Activated CD4-positive, alpha-beta T cell treated with anti-CD3 and anti-CD28 coated beads, Interleukin-2, amount 10 ng/mL, durations not matched to agents 7 days and 5 days (primary cell): ENCODE measurements at regions not wholly inside any gene's neighbourhood (a gene's known extent, or its start where the extent isn't known, plus 50 kb on each side); places are given as distances from the start of the nearest gene placed in this dataset.
"Not testable (repeated sequence)": the region's sequence is repeated elsewhere in the genome, so short reads cannot be mapped to it uniquely, and the experiment has no call there.

Experiments used
- CTCF ChIA-PET: fragments of 350-600 bp; sonication (Branson Sonifier 250); formaldehyde crosslinking; loops from one replicate; lab custom pipeline; 2021; ENCODE audit warnings: antibody characterized with exemption; lab: Charles Lee
- POLR2A ChIA-PET: fragments of 350-600 bp; sonication (Branson Sonifier 250); formaldehyde crosslinking; loops from one replicate; lab custom pipeline; 2021; ENCODE audit warnings: antibody characterized with exemption; lab: Charles Lee
- DNase-seq: peaks from one replicate; pipeline ENCODE4 v3.0.0-alpha.2; 2020
- H3K27ac Mint-ChIP-seq: one replicate; pipeline ENCODE4 v1.8.0; 2021; ENCODE audit warnings: mild to moderate bottlenecking, moderate library complexity, mixed read lengths
- H3K27me3 Mint-ChIP-seq: one replicate; pipeline ENCODE4 v1.8.0; 2021; ENCODE audit warnings: mixed read lengths
- H3K36me3 Mint-ChIP-seq: one replicate; pipeline ENCODE4 v1.8.0; 2021; ENCODE audit warnings: low read depth, mixed read lengths
- H3K4me1 Mint-ChIP-seq: one replicate; pipeline ENCODE4 v1.8.0; 2021; ENCODE audit warnings: mixed read lengths
- H3K4me3 Mint-ChIP-seq: one replicate; pipeline ENCODE4 v1.8.0; 2021; ENCODE audit warnings: mild to moderate bottlenecking, moderate library complexity, mixed read lengths
- H3K9me3 Mint-ChIP-seq: one replicate; pipeline ENCODE4 v1.8.0; 2021; ENCODE audit warnings: mixed read lengths

DNA sequence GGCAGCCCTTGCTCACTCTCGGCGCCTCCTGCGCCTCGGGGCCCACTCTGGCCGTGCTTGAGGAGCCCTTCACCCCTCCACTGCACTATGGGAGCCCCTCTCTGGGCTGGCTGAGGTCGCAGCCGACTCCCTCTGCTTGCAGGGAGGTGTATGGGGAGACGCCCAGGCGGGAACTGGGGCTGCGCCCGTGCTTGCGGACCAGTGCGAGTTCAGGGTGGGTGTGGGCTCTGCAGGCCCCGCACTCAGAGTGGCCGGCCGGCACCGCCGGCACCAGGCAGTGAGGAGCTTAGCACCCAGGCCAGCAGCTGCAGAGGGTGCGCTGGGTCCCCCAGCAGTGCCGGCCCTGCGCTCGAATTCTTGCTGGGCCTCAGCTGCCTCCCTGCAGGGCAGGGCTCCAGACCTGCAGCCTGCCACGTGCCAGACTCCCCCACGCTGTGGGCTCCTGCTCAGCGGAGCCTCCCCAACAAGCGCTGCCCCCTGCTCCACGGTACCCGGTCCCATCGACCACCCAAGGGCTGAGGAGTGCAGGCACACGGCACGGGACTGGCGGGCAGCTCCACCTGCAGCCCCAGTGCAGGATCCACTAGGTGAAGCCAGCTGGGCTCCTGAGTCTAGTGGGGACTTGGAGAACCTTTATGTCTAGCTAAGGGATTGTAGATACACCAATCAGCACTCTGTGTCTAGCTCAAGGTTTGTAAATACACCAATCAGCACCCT, 54.0 kb upstream of the WWC2 start:
- DNase-seq, POLR2A ChIA-PET, H3K27ac Mint-ChIP-seq, H3K9me3 Mint-ChIP-seq, H3K4me3 Mint-ChIP-seq, H3K4me1 Mint-ChIP-seq, H3K36me3 Mint-ChIP-seq, H3K27me3 Mint-ChIP-seq: not testable (repeated sequence)
- CTCF ChIA-PET, result interaction anchor here (0.6 kb wide), 1 partner anchor 114 kb away, joined by 3 read pairs; no protein-coding TSS in a partner anchor

DNA sequence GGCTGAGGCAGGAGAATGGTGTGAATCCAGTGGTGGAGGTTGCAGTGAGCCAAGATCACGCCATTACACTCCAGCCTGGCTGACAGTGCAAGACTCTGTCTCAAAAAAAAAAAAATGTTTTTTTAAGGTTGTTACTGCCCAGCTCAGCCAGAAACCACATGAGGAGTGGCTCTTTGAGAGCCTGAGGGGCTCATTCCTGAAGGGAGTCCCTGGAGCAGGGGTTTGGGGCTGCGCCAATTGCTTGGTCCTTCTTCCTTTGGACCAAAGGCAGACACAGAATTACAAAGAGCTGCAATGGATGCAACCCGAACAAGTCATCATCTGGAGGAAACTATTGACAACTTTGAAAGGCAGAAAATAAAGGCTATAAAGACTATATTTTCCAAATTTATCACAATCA, 60.6 kb upstream of the WWC2 start:
- ChIA-PET CTCF (interaction anchor here (0.6 kb wide), 1 partner anchor 336 kb away, joined by 4 read pairs; no protein-coding TSS in a partner anchor), POLR2A (no interaction called here)
- H3K36me3 Mint-ChIP-seq, result no peaks in the 10 kb centered on the region
- peaks cover 2% of the 10 kb centered on the region for H3K27me3 Mint-ChIP-seq
- no peak for DNase-seq
- H3K4me1 Mint-ChIP-seq, result no peaks in the 10 kb centered on the region
- no peaks in the 10 kb centered on the region for H3K9me3 Mint-ChIP-seq
- no peak overlapping the region for H3K27ac Mint-ChIP-seq
- no peak overlapping the region for H3K4me3 Mint-ChIP-seq

DNA sequence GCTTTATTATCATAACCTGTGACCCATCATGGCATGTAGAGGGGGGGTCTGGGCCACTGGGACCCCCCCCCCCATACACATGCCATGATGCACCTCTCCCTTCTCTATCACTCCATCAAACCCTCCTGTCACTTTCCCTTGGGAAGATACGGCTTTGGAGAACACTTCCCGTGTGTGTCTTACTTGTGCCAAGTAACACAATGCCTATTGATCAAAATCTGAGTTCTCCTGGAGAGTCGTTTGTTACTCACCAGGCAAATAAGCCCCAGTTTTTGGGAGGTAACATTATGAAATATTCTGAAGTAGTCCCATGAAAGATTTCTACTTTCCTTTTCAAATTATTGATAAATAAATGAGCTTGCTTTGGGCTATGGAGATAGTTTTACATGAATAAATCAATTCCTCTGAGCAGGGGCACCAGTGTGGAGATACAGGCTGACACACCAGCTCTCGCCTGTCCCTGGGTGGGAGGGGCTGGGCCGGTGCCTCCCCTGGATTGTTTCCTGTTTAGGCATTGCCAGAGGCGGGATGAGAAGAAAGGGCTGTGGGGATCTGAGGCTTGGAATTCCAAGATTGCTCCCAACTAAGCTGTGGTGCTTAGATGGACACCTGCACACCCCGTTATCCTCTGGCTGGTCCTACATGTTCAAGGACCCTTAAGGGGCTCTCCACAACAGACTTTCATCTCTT, 63.2 kb upstream of the WWC2 start:
- H3K27ac Mint-ChIP-seq, result no peak overlapping the region
- H3K36me3 Mint-ChIP-seq, result no peaks in the 10 kb centered on the region
- CTCF ChIA-PET, result interaction anchor here (0.5 kb wide), 1 partner anchor 1554 kb away, joined by 3 read pairs; no protein-coding TSS in a partner anchor
- no peaks in the 10 kb centered on the region for H3K4me1 Mint-ChIP-seq
- POLR2A ChIA-PET, result no interaction called here
- no peaks in the 10 kb centered on the region for H3K9me3 Mint-ChIP-seq
- H3K4me3 Mint-ChIP-seq, result no peak overlapping the region
- DNase-seq, result no peak
- peaks cover 2% of the 10 kb centered on the region for H3K27me3 Mint-ChIP-seq

DNA sequence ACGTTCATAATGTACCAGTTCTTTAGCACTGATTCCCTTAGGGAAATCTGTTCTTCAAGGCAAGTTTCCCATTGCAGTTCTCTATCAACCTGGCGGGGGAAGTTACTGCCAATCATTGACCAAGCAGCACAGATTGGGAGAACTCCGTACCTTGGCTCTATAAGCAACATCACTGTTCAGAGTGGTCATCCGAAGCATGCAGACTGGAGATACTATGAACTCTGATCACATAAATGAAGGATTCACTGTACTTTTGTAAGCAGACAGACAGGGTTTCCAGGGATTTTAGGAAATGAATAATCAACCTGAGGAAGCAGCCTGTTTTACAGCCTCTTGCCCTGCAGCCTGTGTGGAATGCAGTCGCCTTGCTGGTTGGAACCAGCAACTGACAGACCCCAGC, 63.8 kb upstream of the WWC2 start:
- no peak for DNase-seq
- Mint-ChIP-seq H3K4me1 (no peaks in the 10 kb centered on the region), H3K9me3 (no peaks in the 10 kb centered on the region), H3K36me3 (no peaks in the 10 kb centered on the region), H3K27me3 (peaks cover 2% of the 10 kb centered on the region), H3K27ac (no peak overlapping the region), H3K4me3 (no peak overlapping the region)
- CTCF ChIA-PET, result interaction anchor here (0.5 kb wide), 1 partner anchor 1555 kb away, joined by 3 read pairs; no protein-coding TSS in a partner anchor
- POLR2A ChIA-PET, result no interaction called here

DNA sequence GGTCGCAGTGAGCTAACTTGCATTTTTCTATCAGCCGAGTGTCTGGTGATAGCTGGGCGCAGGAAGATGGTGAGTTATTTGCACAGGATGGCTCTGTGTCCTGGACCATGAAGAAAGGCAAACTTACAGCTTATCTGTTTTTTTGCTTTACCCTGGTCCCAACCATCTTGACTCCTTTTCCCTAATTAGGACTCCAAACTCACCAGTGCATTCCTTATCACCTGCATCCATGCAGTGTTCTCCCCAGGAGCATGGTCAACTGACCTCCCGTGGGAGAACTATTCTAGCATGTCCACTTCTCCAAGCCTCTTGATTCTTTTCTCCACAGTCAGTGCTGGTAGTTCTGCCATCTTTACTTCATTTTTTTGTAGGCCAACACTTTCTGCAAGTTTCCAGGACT, 68.2 kb upstream of the WWC2 start:
- CTCF ChIA-PET, result no interaction called here
- H3K36me3 Mint-ChIP-seq, result no peaks in the 10 kb centered on the region
- H3K9me3 Mint-ChIP-seq, result no peaks in the 10 kb centered on the region
- no peak overlapping the region for H3K27ac Mint-ChIP-seq
- DNase-seq, result no peak
- no peak overlapping the region for H3K4me3 Mint-ChIP-seq
- no peaks in the 10 kb centered on the region for H3K4me1 Mint-ChIP-seq
- POLR2A ChIA-PET, result no interaction called here
- no peaks in the 10 kb centered on the region for H3K27me3 Mint-ChIP-seq

DNA sequence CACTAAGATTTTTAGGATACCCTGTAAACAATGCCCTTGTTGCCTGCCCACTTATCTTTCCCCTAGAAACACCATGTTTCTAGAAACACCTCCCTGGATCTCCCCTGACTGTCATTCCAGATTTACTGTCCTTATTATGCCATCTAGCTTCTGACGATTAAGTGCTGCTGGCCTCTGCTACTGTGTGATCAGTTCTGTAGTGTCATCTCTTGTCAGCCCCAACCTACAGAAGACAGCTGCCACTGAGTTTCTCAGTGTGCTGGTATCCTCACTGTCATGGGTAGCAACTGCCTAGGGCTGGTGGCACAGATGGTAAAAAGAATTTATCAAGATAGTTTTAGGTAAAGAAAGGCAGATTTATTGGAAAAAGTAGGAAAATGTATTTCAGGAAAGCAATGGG, 68.7 kb upstream of the WWC2 start:
- no peak for DNase-seq
- POLR2A ChIA-PET, result no interaction called here
- H3K27ac Mint-ChIP-seq, result no peak overlapping the region
- no peaks in the 10 kb centered on the region for H3K4me1 Mint-ChIP-seq
- no peaks in the 10 kb centered on the region for H3K9me3 Mint-ChIP-seq
- no peaks in the 10 kb centered on the region for H3K36me3 Mint-ChIP-seq
- CTCF ChIA-PET, result no interaction called here
- H3K4me3 Mint-ChIP-seq, result no peak overlapping the region
- H3K27me3 Mint-ChIP-seq, result no peaks in the 10 kb centered on the region

DNA sequence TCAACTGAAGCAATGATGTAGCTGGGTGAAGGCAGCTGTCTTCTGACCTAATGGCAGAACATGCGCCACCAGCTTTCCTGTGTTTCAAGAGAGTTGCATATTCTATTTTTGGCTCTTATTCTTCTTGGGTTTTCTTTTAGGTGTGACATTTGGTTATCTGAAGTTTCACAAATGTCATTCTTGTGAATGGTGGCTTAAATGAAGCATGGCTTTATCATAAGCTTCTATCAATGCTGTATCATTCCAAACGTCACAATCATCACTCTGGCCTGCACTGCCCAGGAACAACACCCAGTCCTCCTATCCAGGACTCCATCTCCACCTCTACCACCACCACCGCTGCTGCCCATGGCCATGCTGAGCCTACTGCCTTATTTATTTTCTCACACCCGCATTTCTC, 69.7 kb upstream of the WWC2 start:
- CTCF ChIA-PET, result no interaction called here
- POLR2A ChIA-PET, result no interaction called here
- H3K4me3 Mint-ChIP-seq, result no peak overlapping the region
- no peak overlapping the region for H3K27ac Mint-ChIP-seq
- no peaks in the 10 kb centered on the region for H3K36me3 Mint-ChIP-seq
- H3K4me1 Mint-ChIP-seq, result no peaks in the 10 kb centered on the region
- no peaks in the 10 kb centered on the region for H3K27me3 Mint-ChIP-seq
- no peak for DNase-seq
- H3K9me3 Mint-ChIP-seq, result no peaks in the 10 kb centered on the region

DNA sequence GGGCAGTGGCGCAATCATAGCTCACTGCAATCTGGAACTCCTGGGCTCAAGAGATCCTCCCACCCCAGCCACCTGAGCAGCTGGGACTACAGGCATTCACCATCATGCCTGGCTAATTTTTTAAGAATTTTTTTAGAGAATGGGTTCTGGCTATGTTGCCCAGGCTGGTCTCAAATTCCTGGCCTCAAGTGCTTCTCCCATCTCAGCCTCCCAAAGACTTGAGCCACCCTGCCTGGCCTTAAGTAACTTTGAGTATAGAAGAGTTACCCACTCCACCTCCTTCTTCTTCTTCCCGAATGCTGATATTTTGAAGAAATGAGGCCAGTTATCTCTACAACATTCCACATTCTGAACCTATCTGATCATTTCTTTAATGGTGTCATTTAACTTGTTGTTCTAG, 72.4 kb upstream of the WWC2 start:
- Mint-ChIP-seq H3K4me1 (no peaks in the 10 kb centered on the region), H3K9me3 (no peaks in the 10 kb centered on the region), H3K27ac (no peak overlapping the region), H3K4me3 (no peak overlapping the region), H3K27me3 (no peaks in the 10 kb centered on the region), H3K36me3 (no peaks in the 10 kb centered on the region)
- no peak for DNase-seq
- POLR2A ChIA-PET, result no interaction called here
- CTCF ChIA-PET, result no interaction called here

DNA sequence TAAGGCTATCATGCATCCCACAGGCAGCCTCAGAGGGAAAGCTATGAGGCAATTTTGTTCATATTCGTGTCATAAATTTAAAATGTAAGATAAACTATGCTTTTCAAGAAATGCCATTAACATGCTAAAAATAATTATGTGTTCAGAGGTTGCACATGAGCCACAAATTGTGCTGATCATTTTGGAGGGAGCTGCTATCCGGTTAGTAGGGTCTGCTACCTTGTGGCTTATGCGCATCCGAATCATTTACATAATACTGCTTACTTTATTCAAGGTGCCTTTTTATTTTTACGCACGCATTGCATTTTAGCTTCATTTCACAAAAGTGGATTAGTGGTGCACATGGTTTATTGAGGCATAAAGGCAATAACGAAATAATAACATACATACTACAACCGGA, 76.4 kb upstream of the WWC2 start:
- Mint-ChIP-seq H3K4me1 (no peaks in the 10 kb centered on the region), H3K27me3 (peaks cover 1% of the 10 kb centered on the region), H3K4me3 (no peak overlapping the region), H3K27ac (no peak overlapping the region), H3K9me3 (no peaks in the 10 kb centered on the region), H3K36me3 (no peaks in the 10 kb centered on the region)
- no peak for DNase-seq
- ChIA-PET POLR2A (no interaction called here), CTCF (no interaction called here)

DNA sequence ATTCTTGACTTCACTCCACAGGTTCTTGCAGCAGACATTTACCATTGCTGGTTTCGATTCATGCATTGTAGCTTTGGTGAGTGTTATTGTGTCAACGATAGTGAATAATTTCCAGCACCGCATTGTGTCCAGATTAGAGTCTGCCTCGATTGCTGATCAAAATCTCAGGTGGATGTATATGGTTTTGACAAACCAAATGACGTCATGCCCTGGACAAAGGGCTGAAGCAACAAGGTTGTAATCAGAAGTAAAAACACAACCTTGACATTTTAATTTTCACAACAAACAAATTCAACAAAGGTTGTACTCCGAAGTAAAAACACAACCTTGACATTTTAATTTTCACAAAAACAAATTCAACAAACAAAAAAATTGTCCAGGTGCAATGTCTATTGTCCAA, 81.1 kb upstream of the WWC2 start:
- no peak for DNase-seq
- CTCF ChIA-PET, result no interaction called here
- Mint-ChIP-seq H3K36me3 (no peaks in the 10 kb centered on the region), H3K4me3 (no peak overlapping the region), H3K4me1 (no peaks in the 10 kb centered on the region), H3K9me3 (no peaks in the 10 kb centered on the region), H3K27me3 (peaks cover 2% of the 10 kb centered on the region), H3K27ac (no peak overlapping the region)
- POLR2A ChIA-PET, result no interaction called here

DNA sequence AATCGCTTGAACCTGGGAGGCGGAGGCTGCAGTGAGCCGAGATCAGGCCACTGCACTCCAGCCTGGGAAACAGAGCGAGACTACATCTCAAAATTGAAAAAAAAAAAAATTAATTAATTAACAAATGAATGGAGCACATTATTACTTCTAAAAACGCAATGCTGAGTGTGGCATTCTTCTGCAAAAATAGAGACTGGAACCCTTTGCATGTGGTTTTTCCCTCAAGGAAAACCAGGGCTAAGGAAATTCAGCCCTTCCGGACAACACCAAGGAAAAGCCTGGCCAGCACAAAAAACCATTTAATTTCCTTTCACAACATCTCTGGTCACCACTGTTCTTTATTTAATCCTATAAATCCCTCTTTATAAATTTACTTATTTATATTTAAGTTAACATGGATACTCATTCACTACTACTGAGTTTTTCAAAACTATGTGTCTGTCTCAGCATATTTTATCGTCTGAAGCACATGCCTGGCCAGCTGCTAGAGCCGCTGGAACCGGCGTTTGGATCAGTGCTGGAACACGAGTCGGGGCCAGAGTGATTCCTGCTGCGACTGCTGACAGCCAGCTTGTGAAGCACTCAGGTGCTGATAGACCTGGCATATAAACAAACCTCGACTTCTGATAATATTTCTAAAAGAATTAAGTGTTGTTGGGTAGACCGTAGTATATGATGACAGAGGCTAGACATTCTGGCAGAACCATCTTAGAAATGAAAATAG, 84.5 kb upstream of the WWC2 start:
- H3K27me3 Mint-ChIP-seq, result peaks cover 4% of the 10 kb centered on the region
- H3K9me3 Mint-ChIP-seq, result no peaks in the 10 kb centered on the region
- H3K27ac Mint-ChIP-seq, result no peak overlapping the region
- H3K4me3 Mint-ChIP-seq, result no peak overlapping the region
- H3K4me1 Mint-ChIP-seq, result no peaks in the 10 kb centered on the region
- CTCF ChIA-PET, result no interaction called here
- no peaks in the 10 kb centered on the region for H3K36me3 Mint-ChIP-seq
- POLR2A ChIA-PET, result no interaction called here
- DNase-seq, result no peak

DNA sequence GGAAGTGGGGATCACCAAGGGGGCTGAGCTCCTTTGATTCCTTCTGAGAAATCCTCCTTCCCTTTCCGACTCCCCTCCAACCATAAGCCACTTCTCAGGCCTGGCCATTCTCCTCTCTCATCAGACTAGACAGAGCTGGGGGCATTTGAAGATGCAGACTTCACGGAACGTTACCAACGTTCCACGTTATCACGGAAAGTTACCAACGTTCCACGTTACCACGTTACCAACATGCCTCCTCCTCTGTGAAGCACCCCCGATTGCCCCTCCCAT, 85.4 kb upstream of the WWC2 start:
- no peaks in the 10 kb centered on the region for H3K4me1 Mint-ChIP-seq
- DNase-seq, result no peak
- H3K4me3 Mint-ChIP-seq, result no peak overlapping the region
- ChIA-PET CTCF (no interaction called here), POLR2A (no interaction called here)
- peaks cover 8% of the 10 kb centered on the region for H3K27me3 Mint-ChIP-seq
- no peaks in the 10 kb centered on the region for H3K9me3 Mint-ChIP-seq
- no peak overlapping the region for H3K27ac Mint-ChIP-seq
- H3K36me3 Mint-ChIP-seq, result no peaks in the 10 kb centered on the region
